HG02571 (cell line): ENCODE measurements at regions not wholly inside any gene's neighbourhood (a gene's known extent, or its start where the extent isn't known, plus 50 kb on each side); places are given as distances from the start of the nearest gene placed in this dataset.

Source experiments
- ATAC-seq: cut with Tn5 transposase; IDR thresholded peaks from one replicate; pipeline ENCODE4 v1.9.1; 2021; ENCODE audit warnings: mild to moderate bottlenecking, moderate library complexity; ENCODE audit not compliant: unreplicated experiment

- no peak for ATAC-seq
These were observed 50.2 kb upstream of the CDK1 start for GRCh38 chr10:60728056-60728455.

DNA sequence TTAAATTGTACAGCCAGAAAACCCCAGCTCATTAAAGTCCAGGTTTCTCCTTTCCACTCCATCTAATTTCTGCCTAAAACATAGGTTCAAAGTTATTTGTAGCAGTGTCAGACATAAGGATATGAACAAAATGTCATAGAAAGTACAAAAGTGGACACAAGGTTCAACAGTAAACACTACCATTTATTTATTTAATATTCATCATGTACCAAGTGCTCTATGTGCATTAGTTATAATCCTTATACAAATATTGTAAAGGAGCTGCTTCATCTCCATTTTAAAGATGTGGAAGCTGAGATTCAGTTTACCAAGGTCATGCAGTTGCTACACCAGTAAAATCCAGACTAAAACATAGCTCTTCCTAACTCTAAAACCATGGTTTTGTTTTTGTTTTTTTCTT, 52.0 kb upstream of the CDK1 start:
- ATAC-seq = no peak

DNA sequence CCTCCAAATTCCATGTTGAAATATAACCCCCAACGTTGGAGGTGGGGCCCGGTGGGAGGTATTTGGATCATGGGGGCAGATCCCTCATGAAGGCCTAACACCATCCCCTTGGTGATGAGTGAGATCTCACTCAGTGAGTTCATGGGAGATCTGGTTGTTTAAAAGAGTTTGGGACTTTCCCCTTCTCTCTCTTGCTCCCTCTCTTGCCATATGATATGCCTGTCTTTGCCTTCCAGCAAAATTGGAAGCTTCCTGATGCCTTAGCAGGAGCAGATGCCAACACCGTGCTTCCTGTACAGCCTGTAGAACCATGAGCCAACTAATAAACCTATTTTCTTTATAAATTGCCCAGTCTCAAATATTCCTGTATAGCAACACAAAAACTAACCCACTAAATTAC, 55.7 kb upstream of the CDK1 start:
- no peak for ATAC-seq

GRCh38 chr10:60719721-60720120, 58.6 kb upstream of the CDK1 start:
- no peak for ATAC-seq

GRCh38 chr10:60718886-60719285, 59.4 kb upstream of the CDK1 start:
- no peak for ATAC-seq

DNA sequence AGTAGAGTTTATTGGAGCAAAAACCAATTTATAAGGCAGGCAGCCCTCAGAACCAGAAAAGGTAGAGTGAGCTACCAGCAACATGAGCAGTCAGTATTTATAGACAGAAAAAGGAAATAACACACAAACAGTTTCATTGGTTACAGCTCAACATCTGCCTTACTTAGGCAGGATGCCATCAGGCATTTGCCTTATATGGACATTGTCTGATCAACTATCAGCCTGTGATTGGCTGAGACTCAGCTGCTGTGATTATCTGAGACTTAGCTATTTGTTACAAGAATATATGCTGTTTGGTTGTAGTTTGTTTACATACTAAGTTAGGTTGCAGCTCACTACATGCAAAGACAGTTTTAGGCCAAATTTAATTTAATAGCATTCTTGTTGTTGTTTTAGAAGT, 60.4 kb upstream of the CDK1 start:
- peak; percentile 62 for ATAC-seq

- no peak for ATAC-seq
These were observed 64.0 kb upstream of the CDK1 start for GRCh38 chr10:60714233-60714632.

GRCh38 chr10:60711496-60711895, 66.8 kb upstream of the CDK1 start:
- no peak for ATAC-seq

DNA sequence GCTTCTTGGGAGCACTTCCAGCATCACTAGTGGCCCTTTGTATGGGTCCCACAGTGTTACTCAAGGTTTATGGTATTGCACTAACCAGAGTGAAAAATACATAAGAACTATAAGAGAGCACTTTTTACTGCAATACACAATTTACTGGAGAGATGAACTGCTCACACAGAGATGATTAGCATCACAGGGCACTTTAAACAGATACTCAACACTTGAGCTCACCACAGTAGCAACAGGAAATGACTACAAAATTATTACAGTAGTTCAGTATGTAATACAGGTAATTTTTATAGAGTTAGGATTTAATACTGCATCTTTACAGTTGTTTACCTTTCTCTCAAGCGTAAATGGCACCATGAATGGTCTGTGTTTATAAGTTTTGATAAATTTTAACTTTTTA, 68.2 kb upstream of the CDK1 start:
- no peak for ATAC-seq

GRCh38 chr10:60708666-60709065, 69.6 kb upstream of the CDK1 start:
- ATAC-seq = no peak

DNA sequence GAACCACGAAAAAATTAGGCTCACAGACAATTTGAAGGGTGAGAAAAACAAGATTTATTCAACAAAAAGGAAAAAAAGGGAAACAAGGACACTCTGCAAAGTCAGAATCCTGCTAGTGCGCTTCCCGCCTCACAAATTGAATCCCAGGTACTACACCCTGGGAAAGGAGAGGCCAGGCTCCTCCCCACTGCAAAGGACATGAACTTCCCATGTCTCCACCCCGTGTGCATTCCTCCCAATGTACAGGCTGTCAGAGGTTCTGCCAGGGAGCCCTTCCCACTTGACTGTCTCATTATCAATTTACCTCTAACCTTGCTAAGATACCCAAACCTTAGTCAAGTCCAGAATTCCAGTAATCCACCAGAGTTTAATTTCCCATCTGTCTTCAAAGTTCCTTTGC, 70.4 kb upstream of the CDK1 start:
- ATAC-seq = no peak

GRCh38 chr10:60706146-60706545, 72.1 kb upstream of the CDK1 start:
- ATAC-seq = no peak

- no peak for ATAC-seq
These were observed 72.9 kb upstream of the CDK1 start for GRCh38 chr10:60705376-60705775.

GRCh38 chr10:60704471-60704870, 73.8 kb upstream of the CDK1 start:
- no peak for ATAC-seq

- ATAC-seq = no peak
These were observed 74.8 kb upstream of the CDK1 start for GRCh38 chr10:60703266-60704041.

DNA sequence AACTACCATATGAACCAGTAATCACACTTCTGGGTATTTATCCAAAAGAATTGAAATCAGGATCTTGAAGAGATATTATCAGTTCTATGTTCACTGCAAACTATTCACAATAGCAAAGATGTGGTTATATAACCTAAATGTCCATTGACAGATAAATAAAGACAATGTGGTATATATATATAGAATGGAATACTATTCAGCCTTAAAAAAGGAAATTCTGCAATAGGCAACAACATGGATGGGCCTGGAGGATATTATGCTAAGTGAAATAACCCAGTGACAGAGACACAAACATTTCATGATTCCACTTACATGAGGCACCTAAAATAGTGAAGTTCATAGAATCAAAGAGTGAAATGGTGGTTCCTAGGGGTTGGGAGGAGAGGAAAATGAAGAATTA, 90.6 kb upstream of the CDK1 start:
- ATAC-seq = no peak

GRCh38 chr10:60684091-60684490, 94.2 kb upstream of the CDK1 start:
- no peak for ATAC-seq

- no peak for ATAC-seq
These were observed 97.2 kb upstream of the CDK1 start for GRCh38 chr10:60681103-60681502.

DNA sequence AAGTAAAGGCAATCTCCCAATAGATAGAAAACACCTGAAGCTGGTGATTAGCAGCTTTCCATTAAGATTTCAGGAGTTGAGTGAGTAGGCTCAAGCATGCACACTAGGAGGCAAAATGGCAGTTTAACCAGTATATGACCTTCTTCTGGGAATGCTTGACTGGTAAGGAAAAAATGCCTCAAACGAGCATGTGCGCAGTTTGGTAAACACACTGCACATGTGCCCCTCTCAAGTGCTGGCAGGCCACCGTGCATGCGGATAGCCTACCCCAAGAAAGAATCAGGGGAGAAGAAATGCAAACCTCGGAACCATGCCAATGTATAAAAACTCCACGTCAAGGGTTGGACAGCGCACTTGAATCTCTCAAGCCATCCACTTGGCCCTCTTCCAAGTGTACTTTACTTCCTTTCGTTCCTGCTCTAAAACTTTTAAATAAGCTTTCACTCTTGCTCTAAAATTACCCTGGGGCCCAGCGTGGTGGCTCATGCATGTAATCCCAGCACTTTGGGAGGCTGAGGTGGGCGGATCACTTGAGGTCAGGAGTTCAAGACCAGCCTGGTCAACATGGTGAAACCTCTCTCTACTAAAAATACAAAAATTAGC, 98.8 kb upstream of the CDK1 start:
- no peak for ATAC-seq

GRCh38 chr10:60678978-60679377, 99.3 kb upstream of the CDK1 start:
- no peak for ATAC-seq

DNA sequence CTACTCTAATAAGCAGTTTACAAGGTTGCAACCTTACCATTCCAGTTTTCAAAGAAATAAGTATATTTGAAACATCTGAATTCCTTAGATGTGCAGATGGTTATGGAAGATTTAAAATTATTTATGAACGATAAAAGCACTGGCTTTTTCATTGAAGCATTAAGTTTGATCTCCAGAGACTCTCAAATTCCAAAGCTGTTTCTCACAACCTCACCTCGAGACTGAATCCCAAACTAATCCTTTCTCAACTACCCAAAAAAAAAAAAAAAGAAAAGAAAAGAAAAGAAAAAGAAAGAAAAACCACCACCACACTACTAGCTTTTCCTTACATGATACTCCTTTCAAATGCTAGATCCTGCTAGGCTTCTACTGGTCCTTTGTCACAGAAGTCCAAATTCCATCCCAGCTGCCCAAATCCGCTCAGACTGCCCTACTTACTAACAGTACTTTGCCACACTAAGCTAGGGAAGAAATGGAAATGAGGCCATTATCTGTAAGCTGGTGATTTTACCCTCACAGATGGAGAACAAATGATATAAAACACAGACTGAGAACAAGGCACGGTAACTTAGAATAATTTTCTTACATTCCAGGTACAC, 100.6 kb upstream of the CDK1 start:
- no peak for ATAC-seq

DNA sequence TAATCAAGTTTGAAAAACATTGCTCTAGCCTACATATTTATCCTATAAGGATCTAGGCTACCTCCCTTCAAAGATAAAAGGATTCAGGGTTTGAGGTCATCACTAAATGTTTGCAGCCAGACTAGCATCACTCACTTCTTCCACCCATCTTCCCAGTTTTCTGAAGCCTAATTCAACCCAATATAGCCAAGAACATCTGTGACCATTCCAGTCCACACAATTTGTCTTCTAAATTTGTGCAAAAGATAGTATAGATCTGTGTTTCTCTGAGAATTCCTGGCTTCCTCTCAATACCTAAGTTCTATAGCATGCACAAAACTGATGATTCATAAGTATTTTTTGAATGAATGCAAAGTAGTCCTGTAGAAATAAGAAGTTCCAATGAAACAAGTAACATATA, 103.0 kb upstream of the CDK1 start:
- ATAC-seq = no peak
